GM23248 (cell line): ENCODE measurements at regions not wholly inside any gene's neighbourhood (a gene's known extent, or its start where the extent isn't known, plus 50 kb on each side); places are given as distances from the start of the nearest gene placed in this dataset.

Source experiments
- DNase-seq: peaks from one replicate; pipeline ENCODE4 v3.0.0-alpha.2; 2015
- H2AFZ ChIP-seq: fragments of 200-600 bp; sonication (generic); 2 replicates; pipeline ENCODE4 v1.6.1; 2016; ENCODE audit warnings: antibody characterized with exemption
- H3F3A ChIP-seq: fragments of 200-600 bp; sonication (generic); 2 replicates; pipeline ENCODE4 v1.6.1; 2016; ENCODE audit warnings: mild to moderate bottlenecking, antibody characterized with exemption, mixed run types; ENCODE audit not compliant: insufficient read depth
- H3K27ac ChIP-seq: fragments of 200-600 bp; sonication (generic); 2 replicates; pipeline ENCODE4 v1.5.1; 2016; ENCODE audit warnings: mild to moderate bottlenecking
- H3K27me3 ChIP-seq: fragments of 200-600 bp; sonication (generic); replicated peaks from 2 replicates; pipeline ENCODE4 v1.6.1; 2016; ENCODE audit warnings: mild to moderate bottlenecking; ENCODE audit not compliant: insufficient read depth
- H3K36me3 ChIP-seq: fragments of 200-600 bp; sonication (generic); 2 replicates; pipeline ENCODE4 v1.6.1; 2016; ENCODE audit warnings: low read depth, mild to moderate bottlenecking
- H3K4me1 ChIP-seq: fragments of 200-600 bp; sonication (generic); 2 replicates; pipeline ENCODE4 v1.6.1; 2016; ENCODE audit warnings: mild to moderate bottlenecking; ENCODE audit not compliant: insufficient read depth
- H3K4me2 ChIP-seq: fragments of 200-600 bp; sonication (generic); one replicate; pipeline ENCODE4 v1.6.1; 2016; ENCODE audit warnings: mild to moderate bottlenecking; ENCODE audit not compliant: unreplicated experiment
- H3K4me3 ChIP-seq: fragments of 200-600 bp; sonication (generic); 2 replicates; pipeline ENCODE4 v1.5.1; 2016; ENCODE audit warnings: mild to moderate bottlenecking
- H3K79me2 ChIP-seq: fragments of 200-600 bp; sonication (generic); 2 replicates; pipeline ENCODE4 v1.6.1; 2016; ENCODE audit warnings: mild to moderate bottlenecking; ENCODE audit not compliant: insufficient read depth
- H3K9ac ChIP-seq: fragments of 200-600 bp; sonication (generic); 2 replicates; pipeline ENCODE4 v1.6.1; 2016; ENCODE audit warnings: mild to moderate bottlenecking
- H3K9me2 ChIP-seq: fragments of 200-600 bp; sonication (generic); 2 replicates; pipeline ENCODE4 v1.6.1; 2016; ENCODE audit warnings: mixed run types, mild to moderate bottlenecking, moderate library complexity; ENCODE audit not compliant: insufficient read depth
- H3K9me3 ChIP-seq: fragments of 200-600 bp; sonication (generic); one replicate; pipeline ENCODE4 v1.6.1; 2017; ENCODE audit warnings: low read depth
- H4K20me1 ChIP-seq: fragments of 200-600 bp; sonication (generic); 2 replicates; pipeline ENCODE4 v1.6.0; 2016; ENCODE audit not compliant: insufficient read depth
- EZH2 ChIP-seq: fragments of 200-600 bp; sonication (generic); IDR thresholded peaks from 2 replicates; pipeline ENCODE4 v1.6.1; 2018; ENCODE audit warnings: antibody characterized with exemption, mild to moderate bottlenecking; ENCODE audit not compliant: insufficient read depth, poor library complexity, severe bottlenecking
- EZH2phosphoT487 ChIP-seq: fragments of 200-600 bp; sonication (generic); IDR thresholded peaks from 2 replicates; pipeline ENCODE4 v1.6.1; 2018; ENCODE audit warnings: antibody characterized with exemption, moderate library complexity, mild to moderate bottlenecking, low read depth; ENCODE audit not compliant: insufficient read depth
- WGBS, 2 experiments: methylation state at CpG; one replicate each; pipeline ENCODE4 v1.1.6; 2015 to 2017; ENCODE audit warnings: low lambda C conversion rate in 2 of 2, low coverage in 1 of 2; ENCODE audit errors: missing lambda C conversion rate in 2 of 2; 5-methylcytosine and 5-hydroxymethylcytosine counted together
- in situ Hi-C: fragments of 300-500 bp; cut with MboI; formaldehyde crosslinking; loops from 2 replicates; pipeline ENCODE4 v1.15.0; 2020

DNA sequence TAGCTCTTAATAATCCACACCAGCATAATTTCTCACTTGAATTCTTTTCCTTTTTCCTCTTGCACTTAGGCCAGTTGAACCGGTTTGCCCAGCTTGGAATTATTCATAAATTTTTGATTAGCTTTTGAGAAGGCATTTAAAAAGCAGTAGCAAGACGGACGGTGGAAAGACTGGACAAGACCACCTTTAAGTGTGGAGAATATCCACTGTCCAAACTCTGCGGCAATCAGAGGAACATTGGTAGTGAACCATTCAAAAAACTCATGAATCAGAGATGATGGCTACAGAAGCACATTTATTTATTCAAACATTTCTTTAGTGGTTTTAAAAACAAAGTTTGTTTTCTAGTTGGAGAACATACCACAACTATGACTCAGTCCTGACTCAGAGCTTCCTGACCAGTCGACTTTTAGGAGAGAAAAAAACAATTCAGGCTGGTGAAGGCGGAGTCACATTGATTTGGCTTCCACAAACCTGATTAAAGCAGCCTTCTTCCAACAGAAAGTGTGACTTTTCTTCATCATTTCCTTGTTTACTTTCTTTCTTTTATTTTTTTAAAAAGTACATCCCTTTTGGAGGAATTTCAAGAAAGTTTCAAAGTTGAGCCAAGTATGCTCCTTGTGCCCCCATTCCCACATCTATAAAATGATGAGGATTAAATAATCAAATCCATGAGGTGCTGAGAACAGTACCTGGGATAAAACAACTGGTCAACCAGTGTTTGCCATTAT, 128.8 kb downstream of the ADSS2 start:
- in situ Hi-C loops: no loop called here
- DNase-seq: peak; percentile 97
- TF ChIP-seq EZH2: no peak
- TF ChIP-seq EZH2phosphoT487: no peak
- Histone ChIP-seq H3K9me3 (no peaks in the 10 kb centered on the region), H3K9ac (peak overlapping the region; percentile 51), H3K79me2 (no peaks in the 10 kb centered on the region), H3K4me3 (peak overlapping the region; percentile 45), H3K36me3 (no peaks in the 10 kb centered on the region), H3K4me1 (peaks cover 26% of the 10 kb centered on the region), H3K4me2 (peak overlapping the region; percentile 79), H2AFZ (peak overlapping the region; percentile 58), H3F3A (peaks cover 32% of the 10 kb centered on the region), H3K9me2 (no peaks in the 10 kb centered on the region), H3K27me3 (no peaks in the 10 kb centered on the region), H4K20me1 (no peaks in the 10 kb centered on the region), H3K27ac (peak overlapping the region; percentile 76)
- 1% methylated on average over 6 of the region's 6 CpGs for WGBS, 2 experiments

GRCh38 chr1:244324176-244324883, 127.4 kb downstream of the ADSS2 start:
- in situ Hi-C loops: no loop called here
- Histone ChIP-seq H3K27me3 (no peaks in the 10 kb centered on the region), H3K4me3 (no peak overlapping the region), H3K9me2 (no peaks in the 10 kb centered on the region), H2AFZ (no peak overlapping the region), H3K9me3 (peaks cover 4% of the 10 kb centered on the region), H3F3A (peaks cover 29% of the 10 kb centered on the region), H3K79me2 (no peaks in the 10 kb centered on the region), H3K9ac (no peak overlapping the region), H3K36me3 (no peaks in the 10 kb centered on the region), H3K4me1 (peaks cover 23% of the 10 kb centered on the region), H4K20me1 (no peaks in the 10 kb centered on the region), H3K27ac (no peak overlapping the region), H3K4me2 (no peak overlapping the region)
- WGBS, 2 experiments: 91 to 94% methylated on average over 8 of the region's 8 CpGs
- TF ChIP-seq EZH2 (no peak), EZH2phosphoT487 (no peak)
- no peak for DNase-seq

DNA sequence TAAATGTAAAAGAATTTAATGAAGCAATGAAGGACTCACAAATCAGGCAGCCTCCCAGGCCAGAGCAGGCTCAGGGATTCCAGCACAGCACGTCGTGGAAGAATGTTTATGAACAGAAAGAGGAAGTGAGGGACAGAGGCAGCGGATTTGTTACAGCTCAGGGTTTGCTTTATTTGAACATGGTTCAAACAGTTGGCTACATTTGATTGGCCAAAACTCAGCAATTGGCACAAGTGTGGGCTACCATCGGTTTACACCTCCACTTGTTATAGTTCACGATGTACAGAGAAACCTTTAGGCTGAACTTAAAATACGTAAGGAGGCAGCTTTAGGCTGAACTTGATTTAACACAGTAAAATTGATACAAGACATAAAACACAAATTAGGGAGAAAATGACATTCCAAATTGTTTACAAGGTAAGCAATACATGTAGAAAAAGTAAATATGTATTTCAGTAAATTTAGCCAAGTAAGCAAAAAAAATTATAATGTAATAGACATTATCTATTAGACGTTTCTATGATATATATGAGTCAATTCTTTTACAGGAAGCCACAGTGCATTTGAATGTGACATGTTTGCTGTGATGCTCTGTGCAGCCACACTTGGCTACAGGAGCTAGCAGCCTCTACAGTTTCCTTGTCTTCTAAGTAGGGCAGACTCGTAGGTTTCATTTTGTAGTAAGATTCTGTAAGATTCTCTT, 126.5 kb downstream of the ADSS2 start:
- Histone ChIP-seq H3F3A (peaks cover 23% of the 10 kb centered on the region), H3K36me3 (no peaks in the 10 kb centered on the region), H4K20me1 (no peaks in the 10 kb centered on the region), H3K9me2 (no peaks in the 10 kb centered on the region), H3K9ac (no peak overlapping the region), H2AFZ (peak overlapping the region; percentile 42; the same call in 1 of the 2 replicates), H3K4me1 (peaks cover 16% of the 10 kb centered on the region), H3K9me3 (peaks cover 4% of the 10 kb centered on the region), H3K27me3 (no peaks in the 10 kb centered on the region), H3K27ac (no peak overlapping the region), H3K4me3 (no peak overlapping the region), H3K79me2 (no peaks in the 10 kb centered on the region), H3K4me2 (no peak overlapping the region)
- DNase-seq: no peak
- TF ChIP-seq EZH2phosphoT487: no peak
- in situ Hi-C loops: no loop called here
- WGBS, 2 experiments: 60 to 61% methylated on average over 8 of the region's 8 CpGs

DNA sequence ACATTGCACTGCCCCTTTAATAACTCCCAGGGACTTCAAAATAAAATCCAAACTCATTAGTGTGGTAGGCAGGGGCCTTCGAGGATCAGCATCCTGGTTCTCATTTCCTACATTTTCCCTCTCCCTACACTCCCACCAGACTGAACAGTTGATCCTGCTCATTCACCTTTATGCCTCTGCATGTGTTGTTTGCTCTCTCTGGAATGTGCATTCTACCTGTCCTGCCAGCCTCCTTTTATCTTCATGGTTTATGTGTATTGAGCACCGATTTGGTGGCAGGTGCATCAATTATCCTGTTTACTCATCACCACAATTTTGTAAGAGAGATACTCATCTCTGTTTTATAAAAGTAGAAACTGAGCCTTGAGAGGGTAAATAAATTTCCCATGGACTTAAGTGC, 125.0 kb downstream of the ADSS2 start:
- Histone ChIP-seq H3F3A (peaks cover 16% of the 10 kb centered on the region), H3K9me2 (no peaks in the 10 kb centered on the region), H3K36me3 (no peaks in the 10 kb centered on the region), H3K9me3 (peaks cover 4% of the 10 kb centered on the region), H3K9ac (no peak overlapping the region), H2AFZ (no peak overlapping the region), H3K4me3 (no peak overlapping the region), H3K4me2 (no peak overlapping the region), H3K4me1 (peaks cover 12% of the 10 kb centered on the region), H3K79me2 (no peaks in the 10 kb centered on the region), H3K27ac (no peak overlapping the region), H3K27me3 (no peaks in the 10 kb centered on the region), H4K20me1 (no peaks in the 10 kb centered on the region)
- WGBS, 2 experiments: 53 to 60% methylated on average over 2 of the region's 2 CpGs
- in situ Hi-C loops: no loop called here
- TF ChIP-seq EZH2 (no peak), EZH2phosphoT487 (no peak)
- no peak for DNase-seq
